ENCODE measurements at regions not wholly inside any gene's neighbourhood (a gene's known extent, or its start where the extent isn't known, plus 50 kb on each side); places are given as distances from the start of the nearest gene placed in this dataset.

GRCh38 chr7:13777242-13777641, 212.2 kb downstream of the ETV1 start:
- Histone ChIP-seq H3K4me3 (no peak overlapping the region), H3K27ac (no peak overlapping the region), H3K36me3 (no peaks in the 10 kb centered on the region), H3K4me1 (no peaks in the 10 kb centered on the region), H3K27me3 (no peaks in the 10 kb centered on the region), H3K9me3 (no peaks in the 10 kb centered on the region)
- no peak for TF ChIP-seq CTCF (IDR thresholded peaks at IDR 0.05)
- intact Hi-C loops (cut with DNase I): no loop called here
- ATAC-seq (no peak), DNase-seq (no peak)

GRCh38 chr7:13778967-13779366, 210.5 kb downstream of the ETV1 start:
- peak; percentile 92 for ATAC-seq
- no peaks in the 10 kb centered on the region for H3K9me3 ChIP-seq
- DNase-seq: peak; percentile 75
- no peaks in the 10 kb centered on the region for H3K4me1 ChIP-seq
- no peaks in the 10 kb centered on the region for H3K36me3 ChIP-seq
- no peak overlapping the region for H3K4me3 ChIP-seq
- TF ChIP-seq CTCF (IDR thresholded peaks at IDR 0.05): no peak
- no peak overlapping the region for H3K27ac ChIP-seq
- intact Hi-C loops (cut with DNase I): no loop called here
- no peaks in the 10 kb centered on the region for H3K27me3 ChIP-seq

GRCh38 chr7:13790611-13791010, 198.9 kb downstream of the ETV1 start:
- DNase-seq (no peak), ATAC-seq (no peak)
- Histone ChIP-seq H3K4me1 (no peaks in the 10 kb centered on the region), H3K36me3 (no peaks in the 10 kb centered on the region), H3K27me3 (no peaks in the 10 kb centered on the region), H3K4me3 (no peak overlapping the region), H3K27ac (no peak overlapping the region), H3K9me3 (no peaks in the 10 kb centered on the region)
- intact Hi-C loops (cut with DNase I): no loop called here
- no peak for TF ChIP-seq CTCF (IDR thresholded peaks at IDR 0.05)

- TF ChIP-seq CTCF (IDR thresholded peaks at IDR 0.05): no peak
- ATAC-seq: no peak
- DNase-seq: no peak
- Histone ChIP-seq H3K27me3 (no peaks in the 10 kb centered on the region), H3K36me3 (no peaks in the 10 kb centered on the region), H3K27ac (no peak overlapping the region), H3K9me3 (no peaks in the 10 kb centered on the region), H3K4me1 (no peaks in the 10 kb centered on the region), H3K4me3 (no peak overlapping the region)
- intact Hi-C loops (cut with DNase I): no loop called here
Measured at GRCh38 chr7:13792208-13792607, 197.3 kb downstream of the ETV1 start.

GRCh38 chr7:13793926-13794325, 195.5 kb downstream of the ETV1 start:
- no peak overlapping the region for H3K27ac ChIP-seq
- H3K4me1 ChIP-seq: no peaks in the 10 kb centered on the region
- no peak for TF ChIP-seq CTCF (IDR thresholded peaks at IDR 0.05)
- DNase-seq: no peak
- H3K27me3 ChIP-seq: no peaks in the 10 kb centered on the region
- no peaks in the 10 kb centered on the region for H3K9me3 ChIP-seq
- no peak for ATAC-seq
- H3K36me3 ChIP-seq: no peaks in the 10 kb centered on the region
- intact Hi-C loops (cut with DNase I): no loop called here
- H3K4me3 ChIP-seq: no peak overlapping the region

- no peak for DNase-seq
- no peaks in the 10 kb centered on the region for H3K4me1 ChIP-seq
Measured at GRCh38 chr7:13794581-13794980, 194.9 kb downstream of the ETV1 start.

More at GRCh38 chr7:13794581-13794980, 194.9 kb downstream of the ETV1 start:
- TF ChIP-seq CTCF (IDR thresholded peaks at IDR 0.05): no peak
- no peaks in the 10 kb centered on the region for H3K27me3 ChIP-seq
- ATAC-seq: no peak
- H3K36me3 ChIP-seq: no peaks in the 10 kb centered on the region
- no peak overlapping the region for H3K27ac ChIP-seq
- intact Hi-C loops (cut with DNase I): no loop called here
- no peaks in the 10 kb centered on the region for H3K9me3 ChIP-seq
- H3K4me3 ChIP-seq: no peak overlapping the region

All from upper lobe of right lung (tissue), 1 donor.